ENCODE measurements at regions not wholly inside any gene's neighbourhood (a gene's known extent, or its start where the extent isn't known, plus 50 kb on each side); places are given as distances from the start of the nearest gene placed in this dataset.

DNA sequence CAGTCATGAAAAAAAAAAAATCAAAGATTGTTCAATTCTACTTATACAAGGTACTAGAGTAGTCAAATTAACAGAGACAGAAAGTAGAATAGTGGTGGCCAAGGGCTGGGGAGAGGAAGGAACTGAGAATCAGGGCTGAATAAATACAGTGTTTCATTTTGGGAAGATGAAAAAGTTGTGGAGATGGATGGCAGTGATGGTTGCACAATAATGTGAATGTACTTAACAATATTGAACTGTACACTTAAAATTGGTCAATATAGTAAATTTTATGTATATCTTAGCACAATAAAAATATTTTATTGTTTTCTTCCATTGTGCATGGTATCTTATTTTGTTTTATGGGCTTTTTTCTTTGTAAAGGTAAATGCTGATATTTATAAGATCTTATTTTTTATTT lies 262.2 kb upstream of the AGTR1 start:
- TF ChIP-seq CREB1 (IDR thresholded peaks at IDR 0.05; ENCODE audit: low read depth): no peak
- no peak for TF ChIP-seq FOXM1 (IDR thresholded peaks at IDR 0.05; ENCODE audit: borderline replicate concordance, low read depth)
- no peak for TF ChIP-seq EGR1 (IDR thresholded peaks at IDR 0.05)
- TF ChIP-seq TEAD4 (IDR thresholded peaks at IDR 0.05): no peak
- TF ChIP-seq CEBPB (IDR thresholded peaks at IDR 0.05): no peak
- no peak for TF ChIP-seq NFIC (IDR thresholded peaks at IDR 0.05)
- no peak for TF ChIP-seq TCF12 (IDR thresholded peaks at IDR 0.05; ENCODE audit: low read depth)
- TF ChIP-seq YY1 (IDR thresholded peaks at IDR 0.05; ENCODE audit: low read depth): no peak
- TF ChIP-seq TAF1 (IDR thresholded peaks at IDR 0.05; ENCODE audit: low read depth): no peak
- no peak for TF ChIP-seq RAD21 (IDR thresholded peaks at IDR 0.05; ENCODE audit: low read depth)
- TF ChIP-seq USF1 (IDR thresholded peaks at IDR 0.05): no peak
- TF ChIP-seq EP300 (IDR thresholded peaks at IDR 0.05; ENCODE audit: borderline replicate concordance): no peak
- TF ChIP-seq, protein P1, sequence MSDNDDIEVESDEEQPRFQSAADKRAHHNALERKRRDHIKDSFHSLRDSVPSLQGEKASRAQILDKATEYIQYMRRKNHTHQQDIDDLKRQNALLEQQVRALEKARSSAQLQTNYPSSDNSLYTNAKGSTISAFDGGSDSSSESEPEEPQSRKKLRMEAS (IDR thresholded peaks at IDR 0.05): no peak
- TF ChIP-seq REST (IDR thresholded peaks at IDR 0.05; ENCODE audit: low read depth): no peak

- TF ChIP-seq TAF1 (IDR thresholded peaks at IDR 0.05; ENCODE audit: low read depth): no peak
- no peak for TF ChIP-seq TEAD4 (IDR thresholded peaks at IDR 0.05)
- no peak for TF ChIP-seq EP300 (IDR thresholded peaks at IDR 0.05; ENCODE audit: borderline replicate concordance)
- no peak for TF ChIP-seq REST (IDR thresholded peaks at IDR 0.05; ENCODE audit: low read depth)
- no peak for TF ChIP-seq RAD21 (IDR thresholded peaks at IDR 0.05; ENCODE audit: low read depth)
- TF ChIP-seq, protein P1 (IDR thresholded peaks at IDR 0.05): no peak
These were observed 258.4 kb upstream of the AGTR1 start for GRCh38 chr3:148439254-148439822.

- no peak for TF ChIP-seq TAF1 (IDR thresholded peaks at IDR 0.05; ENCODE audit: low read depth)
These were observed 256.5 kb upstream of the AGTR1 start for GRCh38 chr3:148441191-148441590.

DNA sequence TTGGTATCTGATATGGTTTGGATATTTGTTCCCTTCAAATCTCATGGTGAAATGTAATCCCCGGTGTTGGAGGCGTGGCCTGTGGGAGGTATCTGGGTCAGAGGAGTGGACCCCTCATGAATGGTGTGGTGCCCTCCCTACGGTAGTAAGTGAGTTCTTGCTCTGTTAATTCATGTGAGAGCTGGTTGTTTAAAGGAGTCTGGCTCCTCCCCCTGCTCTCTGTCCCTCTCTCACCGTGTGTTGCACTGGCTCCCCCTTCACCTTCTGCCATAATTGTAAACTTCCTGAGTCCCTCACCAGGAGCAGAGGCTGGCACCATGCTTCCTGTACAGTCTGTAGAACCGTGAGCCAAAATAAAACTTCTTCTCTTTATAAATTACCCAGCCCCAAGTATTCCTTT lies 246.9 kb upstream of the AGTR1 start:
- no peak for TF ChIP-seq EP300 (IDR thresholded peaks at IDR 0.05; ENCODE audit: borderline replicate concordance)
- TF ChIP-seq RAD21 (IDR thresholded peaks at IDR 0.05; ENCODE audit: low read depth): no peak
- no peak for TF ChIP-seq CEBPB (IDR thresholded peaks at IDR 0.05)
- no peak for TF ChIP-seq YY1 (IDR thresholded peaks at IDR 0.05; ENCODE audit: low read depth)
- TF ChIP-seq ZBTB7A (IDR thresholded peaks at IDR 0.05; ENCODE audit: low read depth): no peak
- no peak for TF ChIP-seq EGR1 (IDR thresholded peaks at IDR 0.05)
- TF ChIP-seq, protein P1 (IDR thresholded peaks at IDR 0.05): no peak
- TF ChIP-seq TAF1 (IDR thresholded peaks at IDR 0.05; ENCODE audit: low read depth): no peak

GRCh38 chr3:148451969-148452368 lies 245.7 kb upstream of the AGTR1 start:
- TF ChIP-seq EP300 (IDR thresholded peaks at IDR 0.05; ENCODE audit: borderline replicate concordance): no peak
- no peak for TF ChIP-seq TEAD4 (IDR thresholded peaks at IDR 0.05)
- no peak for TF ChIP-seq FOXM1 (IDR thresholded peaks at IDR 0.05; ENCODE audit: borderline replicate concordance, low read depth)
- no peak for TF ChIP-seq CEBPB (IDR thresholded peaks at IDR 0.05)
- no peak for TF ChIP-seq TCF12 (IDR thresholded peaks at IDR 0.05; ENCODE audit: low read depth)

DNA sequence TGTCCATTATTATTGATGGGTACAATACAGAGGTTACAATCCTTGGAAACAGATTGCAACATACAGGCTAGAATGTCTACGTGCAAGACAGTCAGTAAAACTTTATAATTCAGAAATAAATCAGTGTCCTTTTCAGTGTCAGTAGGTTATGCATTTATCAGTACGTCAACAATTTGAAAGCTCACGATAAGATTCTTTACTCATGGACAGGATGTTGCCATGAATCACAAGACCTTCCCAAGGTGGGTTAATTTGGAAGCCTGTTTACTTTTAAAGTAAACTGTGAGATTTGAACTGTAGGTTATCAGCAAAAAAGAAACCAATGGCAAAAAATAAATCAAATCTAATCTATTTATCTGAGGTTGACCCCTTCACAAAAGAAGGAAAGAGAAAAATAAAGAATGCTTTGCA lies 243.9 kb upstream of the AGTR1 start:
- no peak for TF ChIP-seq FOXM1 (IDR thresholded peaks at IDR 0.05; ENCODE audit: borderline replicate concordance, low read depth)
- TF ChIP-seq YY1 (IDR thresholded peaks at IDR 0.05; ENCODE audit: low read depth): no peak
- TF ChIP-seq RAD21 (IDR thresholded peaks at IDR 0.05; ENCODE audit: low read depth): no peak
- no peak for TF ChIP-seq USF1 (IDR thresholded peaks at IDR 0.05)

GRCh38 chr3:148455098-148455497 lies 242.6 kb upstream of the AGTR1 start:
- no peak for TF ChIP-seq FOXM1 (IDR thresholded peaks at IDR 0.05; ENCODE audit: borderline replicate concordance, low read depth)
